ENCODE measurements at regions not wholly inside any gene's neighbourhood (a gene's known extent, or its start where the extent isn't known, plus 50 kb on each side); places are given as distances from the start of the nearest gene placed in this dataset.

DNA sequence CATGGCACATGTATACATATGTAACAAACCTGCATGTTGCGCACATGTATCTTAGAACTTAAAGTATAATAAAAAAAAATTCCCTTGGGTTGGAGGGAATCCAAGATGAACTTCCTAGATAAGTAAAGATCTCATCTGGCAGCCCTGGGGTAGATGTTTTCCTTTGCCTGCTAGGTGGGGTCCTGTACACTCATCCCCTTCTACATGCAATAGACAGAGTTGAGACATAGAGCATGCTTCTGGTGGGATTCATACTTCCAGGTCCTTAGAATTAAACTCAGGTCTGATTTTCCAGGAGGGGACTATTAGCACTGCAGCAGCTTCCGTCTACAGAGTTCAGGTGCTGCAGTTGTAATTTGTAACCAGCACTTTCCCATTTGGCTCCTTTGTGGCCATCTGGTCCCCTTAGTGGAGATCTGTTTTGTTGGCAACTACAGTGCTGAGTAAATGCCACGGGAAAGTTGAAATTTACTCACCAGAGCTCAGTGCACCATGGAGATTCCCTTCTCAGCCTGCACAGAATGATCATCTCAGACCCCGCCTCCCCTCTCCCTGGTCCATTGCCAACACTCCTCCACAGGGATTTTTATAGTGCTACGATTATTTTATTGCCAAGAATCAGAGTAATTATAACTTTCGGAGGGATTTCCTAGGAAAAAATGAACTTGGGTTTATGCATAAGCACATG lies 220.1 kb upstream of the E2F8 start:
- no peak for DNase-seq

DNA sequence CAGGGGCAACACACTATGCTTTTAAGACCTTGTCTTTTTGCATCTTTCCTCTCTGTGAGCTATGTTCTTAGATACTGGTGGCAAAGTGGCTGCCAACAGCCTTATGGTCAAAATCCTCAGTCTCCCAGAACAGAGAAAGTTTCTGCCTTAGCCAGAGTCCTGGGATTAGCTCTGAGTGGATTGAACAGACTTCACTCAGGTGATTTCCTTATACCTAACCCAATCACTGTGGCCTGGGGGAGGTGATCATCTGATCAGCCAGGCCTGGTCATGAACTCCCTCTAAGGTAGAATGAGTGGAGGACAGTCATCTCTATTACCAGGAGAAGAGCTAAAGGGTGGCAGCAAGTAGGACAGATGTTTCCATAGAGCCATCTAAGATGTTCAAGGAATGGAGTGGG lies 218.5 kb upstream of the E2F8 start:
- DNase-seq = no peak

DNA sequence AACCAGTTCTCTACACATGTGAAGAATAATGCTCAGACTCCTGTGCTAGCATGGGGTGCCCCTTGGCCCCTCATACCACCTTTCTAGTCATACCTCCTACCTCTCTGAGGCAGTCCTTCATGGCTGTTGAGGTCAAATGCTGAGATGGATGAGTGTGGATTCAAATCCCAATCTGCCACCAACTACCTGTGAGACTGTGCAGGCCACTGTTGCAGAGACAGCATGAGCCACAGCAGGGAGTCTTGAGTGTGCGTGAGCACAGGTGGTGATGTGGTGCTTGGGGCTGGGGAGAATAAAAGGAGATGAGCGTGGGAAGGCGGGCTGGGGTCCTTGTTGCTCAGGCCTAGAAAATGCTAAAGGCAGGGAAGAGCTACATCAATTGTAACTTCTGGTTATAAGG lies 218.0 kb upstream of the E2F8 start:
- DNase-seq = no peak

DNA sequence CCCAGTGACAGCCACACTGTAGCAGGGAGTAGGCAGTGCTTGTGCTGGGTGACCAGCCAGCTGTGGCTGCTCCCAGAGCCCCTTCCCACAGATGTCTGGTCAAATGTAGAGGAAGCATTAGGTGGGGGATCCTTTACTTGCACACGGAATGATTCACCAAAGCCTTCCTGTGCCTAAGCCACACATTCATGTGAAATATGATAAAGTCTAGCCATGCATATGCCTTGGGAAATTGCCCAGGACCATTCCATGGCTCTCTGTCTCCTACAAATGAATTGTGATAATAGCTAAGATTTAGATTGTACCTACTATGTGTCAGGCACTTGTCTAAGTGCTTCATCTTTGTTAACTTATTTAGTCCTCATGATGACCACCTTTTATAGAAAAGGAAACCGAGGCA lies 217.5 kb upstream of the E2F8 start:
- DNase-seq = no peak

DNA sequence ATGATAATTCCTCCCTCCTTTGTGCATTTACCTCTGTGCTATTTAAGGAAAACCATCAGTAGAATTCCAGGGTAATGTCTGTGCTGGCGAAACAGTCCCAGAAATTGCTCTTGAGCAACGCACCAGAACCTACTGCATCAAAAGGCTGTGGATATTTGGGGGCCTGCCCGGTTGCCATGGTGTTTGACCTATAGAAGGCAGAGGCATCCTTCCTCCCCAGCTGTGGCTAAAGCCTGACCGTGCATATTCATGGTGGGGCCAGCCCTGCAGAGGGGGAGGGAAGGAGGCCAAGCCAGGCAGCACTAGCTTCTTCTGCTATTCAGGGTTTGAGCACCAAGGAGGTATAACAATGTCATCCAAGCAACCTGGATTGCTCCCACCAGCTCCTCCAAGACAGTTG lies 215.0 kb upstream of the E2F8 start:
- DNase-seq = no peak

DNA sequence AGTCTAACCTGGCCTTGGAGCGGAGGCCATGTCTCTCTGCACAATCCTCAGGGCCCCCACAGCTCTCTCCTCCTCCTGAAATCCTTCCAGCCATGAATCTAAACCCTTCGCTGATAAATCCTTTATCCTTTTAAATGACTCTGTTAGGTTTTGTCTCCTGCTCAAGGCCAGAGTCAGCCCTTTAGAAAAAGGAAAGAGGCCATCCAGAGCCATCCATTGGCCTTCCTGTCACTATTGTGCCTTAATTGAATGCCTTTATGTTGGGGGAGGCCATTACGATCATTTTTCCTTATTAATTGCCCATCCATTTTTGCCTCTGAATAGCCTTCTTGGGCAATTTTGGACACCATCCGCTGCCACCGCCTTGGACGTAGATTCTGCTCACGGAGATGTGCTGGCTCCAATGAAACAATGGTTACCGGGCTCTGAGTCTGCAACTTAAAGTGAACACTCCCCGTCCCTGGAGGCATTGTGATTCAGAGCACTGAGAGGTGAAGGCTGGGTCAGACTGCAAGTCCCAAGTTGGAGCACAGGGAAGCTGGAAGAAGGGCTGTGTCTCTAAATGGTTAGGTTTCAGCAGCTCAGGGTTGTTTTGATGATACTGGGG lies 213.0 kb upstream of the E2F8 start:
- DNase-seq = no peak

DNA sequence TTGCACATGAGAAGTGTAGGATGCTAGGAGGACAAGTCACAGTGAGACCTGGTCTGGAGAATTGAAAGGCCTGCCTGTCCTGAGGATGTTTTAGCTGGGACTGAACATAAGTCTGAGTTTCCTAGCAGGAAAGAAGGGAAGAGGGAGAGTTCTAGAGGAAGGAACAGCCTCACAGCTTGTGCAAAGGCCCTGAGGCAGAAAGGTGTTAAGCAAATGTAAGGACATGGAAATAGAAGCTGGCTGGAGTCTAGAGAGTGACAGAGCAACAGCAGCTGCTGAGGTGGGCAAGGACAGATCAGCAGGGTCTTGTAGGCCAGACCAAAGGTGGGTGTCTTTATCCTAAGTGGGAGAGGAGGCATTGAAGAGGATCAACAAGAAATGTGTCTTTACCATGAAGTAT lies 210.9 kb upstream of the E2F8 start:
- DNase-seq = no peak

DNA sequence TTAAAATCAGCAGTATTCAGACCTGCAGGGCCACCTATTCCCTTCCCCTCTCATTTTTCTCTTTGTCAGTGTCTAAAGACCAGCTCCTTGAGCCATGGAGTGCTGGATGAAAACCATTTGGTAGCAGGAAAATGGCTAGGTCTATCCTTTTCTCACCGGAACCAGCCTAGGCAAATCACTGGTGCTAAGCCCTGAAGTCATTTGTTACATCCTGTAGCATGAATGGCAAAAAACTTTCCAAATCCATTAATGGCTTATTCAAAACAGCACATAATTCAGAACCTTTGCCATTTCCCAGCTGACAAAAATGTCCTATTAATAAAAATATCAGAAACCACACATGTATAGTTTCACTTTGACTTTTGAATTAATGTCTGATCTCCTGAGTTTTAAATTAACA lies 209.5 kb upstream of the E2F8 start:
- DNase-seq = no peak

DNA sequence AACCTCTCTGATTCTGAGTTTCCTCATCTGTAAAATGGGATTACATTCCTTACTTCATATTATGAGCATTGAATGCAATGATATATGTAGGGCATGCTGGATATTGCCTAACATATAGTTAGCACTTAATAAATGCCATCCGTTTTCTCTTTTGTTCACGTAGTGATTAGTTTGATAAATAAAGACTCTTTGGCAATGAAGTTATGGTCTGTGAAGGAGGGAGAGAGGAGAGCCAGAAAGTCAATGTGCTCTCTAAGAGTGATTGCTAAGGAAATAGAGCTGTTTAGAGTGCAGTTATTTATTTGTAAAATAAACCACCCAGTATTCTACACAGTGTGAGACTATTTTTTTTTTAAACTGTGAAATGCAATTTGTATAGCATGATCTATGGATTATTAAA lies 207.9 kb upstream of the E2F8 start:
- DNase-seq = no peak

DNA sequence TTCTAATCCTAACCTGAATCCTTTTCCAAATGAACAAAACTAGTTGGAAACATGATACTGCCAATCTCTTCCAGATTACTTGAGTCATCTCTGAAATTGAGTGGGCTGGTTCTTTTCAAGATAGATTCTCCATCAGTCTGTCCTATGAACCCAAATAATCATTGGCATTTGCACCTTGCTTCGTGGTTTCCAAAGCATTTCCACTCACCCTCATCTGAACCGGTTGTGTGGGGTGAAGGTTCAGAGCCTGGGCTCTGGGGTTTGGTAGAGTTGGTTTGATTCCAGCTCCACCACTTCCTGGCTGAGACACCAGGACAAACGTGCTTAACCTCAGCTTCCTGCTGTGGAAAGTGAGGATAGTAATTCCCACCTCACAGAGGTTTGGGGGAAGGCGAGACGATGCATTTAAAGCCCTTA lies 206.4 kb upstream of the E2F8 start:
- DNase-seq = no peak

DNA sequence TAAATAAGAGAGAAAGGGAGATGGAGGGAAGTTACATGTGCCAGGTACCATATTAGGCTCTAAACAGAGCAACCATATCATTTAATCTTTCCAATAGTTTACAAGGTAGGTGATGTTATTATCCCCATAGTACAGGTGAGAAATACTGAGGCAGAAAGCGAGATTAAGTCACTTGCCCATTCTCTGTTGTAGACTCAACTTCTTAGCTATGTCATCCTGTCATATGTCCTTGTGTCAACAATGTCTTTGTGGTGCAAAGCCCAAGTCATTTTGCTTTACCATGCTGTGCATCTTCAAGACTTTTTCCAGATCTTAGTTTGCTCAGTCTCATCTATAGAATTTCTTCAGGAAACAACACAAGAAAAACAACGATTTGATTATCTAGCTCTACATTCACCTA lies 205.0 kb upstream of the E2F8 start:
- no peak for DNase-seq

DNA sequence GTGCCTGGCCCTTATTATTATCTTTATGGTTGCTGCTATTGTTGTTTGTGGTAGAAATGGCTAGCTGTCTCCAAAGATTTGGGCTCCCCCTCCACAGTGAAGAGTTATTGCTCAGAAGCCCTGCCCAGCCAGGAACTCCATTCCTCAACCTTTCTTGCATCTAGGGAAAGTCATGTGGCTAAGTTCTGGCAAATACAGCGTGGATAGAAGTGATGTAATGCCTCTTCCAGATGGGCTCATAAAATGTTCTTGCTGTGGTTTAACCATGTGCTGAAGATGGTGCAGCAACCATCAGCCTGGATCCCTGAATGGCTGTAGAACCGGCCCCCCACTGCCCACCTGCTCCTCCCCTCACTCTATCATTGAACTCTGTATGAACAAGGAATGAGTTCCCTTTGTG lies 203.5 kb upstream of the E2F8 start:
- DNase-seq = no peak

DNA sequence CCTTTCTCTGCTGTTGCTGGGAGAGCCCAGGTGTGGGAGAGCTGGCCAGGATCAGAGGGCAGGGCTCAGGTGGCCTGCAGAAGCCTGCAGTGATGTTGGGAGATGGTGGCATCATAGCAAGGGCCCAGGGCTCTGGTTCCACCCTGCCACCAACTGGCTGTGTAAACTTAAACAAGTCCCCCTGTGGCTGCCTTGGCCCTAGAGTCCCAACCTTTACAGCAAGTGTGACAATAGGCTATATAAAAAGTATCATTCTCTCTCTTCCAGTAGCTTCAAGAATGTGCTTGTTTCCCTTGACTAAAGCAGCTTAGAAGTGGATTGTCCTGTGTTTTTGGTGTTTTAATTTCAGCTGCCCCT lies 201.8 kb upstream of the E2F8 start:
- no peak for DNase-seq

DNA sequence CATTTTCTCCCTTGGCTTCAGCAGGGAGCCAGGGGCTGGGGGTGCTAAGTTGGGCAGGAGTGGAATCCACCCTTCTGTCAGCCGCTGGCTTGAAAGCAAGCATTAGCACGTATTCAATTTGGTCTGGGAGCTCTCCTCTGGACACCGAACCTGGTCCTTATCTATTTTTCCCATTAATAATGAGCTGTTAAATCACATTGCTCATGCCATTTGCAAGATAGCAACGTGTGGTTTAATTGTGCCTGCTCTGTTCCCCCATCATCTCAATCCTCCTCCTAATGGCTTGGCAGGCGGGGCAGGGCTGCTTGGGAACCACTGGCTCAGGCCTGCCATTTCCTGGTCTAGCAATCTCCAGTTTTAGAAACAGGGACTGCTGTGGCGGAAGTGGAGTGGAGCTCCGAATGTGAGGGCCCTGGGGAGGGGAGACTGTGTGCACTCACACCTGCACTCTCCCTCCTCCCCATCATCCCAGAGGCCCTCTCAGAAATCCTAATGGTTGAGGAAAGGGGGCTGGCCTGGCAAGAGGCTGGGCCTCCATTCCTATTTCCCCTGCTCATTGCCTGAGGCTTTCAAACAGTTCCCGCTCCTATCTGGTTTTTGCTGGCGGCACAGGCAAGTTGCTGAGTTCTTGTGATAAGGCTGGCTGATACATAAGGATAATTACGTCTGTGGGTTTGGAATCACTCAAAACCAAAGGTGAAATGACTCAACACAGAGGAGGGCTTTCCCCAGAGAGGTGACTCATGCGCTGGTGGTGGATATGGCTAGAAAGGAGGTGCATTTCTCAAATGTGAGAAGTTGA lies 201.2 kb upstream of the E2F8 start:
- DNase-seq = no peak

DNA sequence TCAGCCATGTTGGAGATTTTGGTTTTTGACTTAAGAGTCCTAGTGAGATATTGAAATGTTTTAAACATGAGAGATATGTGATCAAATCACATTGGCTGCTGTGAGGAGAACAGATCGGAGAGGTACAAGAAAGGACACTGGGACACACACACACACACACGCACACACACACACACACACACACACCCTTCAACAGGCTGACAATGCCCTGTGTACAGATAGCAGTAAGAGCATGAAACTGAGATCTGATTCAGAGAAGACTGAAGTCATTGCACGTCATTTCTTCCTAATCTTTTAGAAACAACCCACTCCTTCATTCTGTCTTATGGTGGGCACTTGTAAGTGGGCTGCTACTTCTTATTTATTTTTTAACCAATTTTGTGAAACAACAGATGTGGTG lies 200.5 kb upstream of the E2F8 start:
- DNase-seq = no peak

DNA sequence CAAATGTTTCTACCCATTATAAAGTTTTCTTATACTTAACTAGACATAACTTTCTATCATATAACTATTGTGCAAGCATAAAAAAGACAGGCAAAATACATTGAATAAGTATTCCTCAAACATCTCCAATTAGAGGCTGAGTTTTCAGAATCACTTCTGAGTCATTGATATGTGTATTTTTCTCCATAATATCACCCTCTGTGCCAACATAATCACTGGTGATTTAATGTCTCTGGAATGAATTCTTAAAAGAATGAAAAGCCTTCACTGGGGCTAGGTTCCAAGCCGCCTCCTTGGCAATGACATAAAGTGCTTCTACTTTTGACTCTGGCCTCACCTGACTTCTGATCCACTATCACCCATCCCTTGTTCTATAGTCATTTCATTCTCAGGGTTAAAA lies 197.0 kb upstream of the E2F8 start:
- no peak for DNase-seq

DNA sequence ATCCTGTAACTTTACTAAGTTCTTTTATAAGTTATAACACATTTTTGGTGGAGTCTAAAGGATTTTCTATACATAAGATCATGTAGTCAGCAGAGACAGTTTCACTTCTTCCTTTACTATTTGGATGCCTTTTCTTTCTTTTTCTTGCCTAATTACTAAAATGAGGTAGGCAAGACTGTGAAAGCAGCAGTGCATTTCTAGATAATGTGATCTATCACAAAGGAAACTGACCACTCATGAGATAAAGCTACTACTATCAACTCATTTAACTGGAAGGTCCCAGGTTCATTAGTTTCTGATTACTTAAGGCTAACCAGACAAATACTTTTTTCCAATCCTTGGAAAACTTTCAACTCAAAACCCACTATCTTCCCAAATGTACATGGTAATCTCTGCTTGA lies 196.2 kb upstream of the E2F8 start:
- no peak for DNase-seq

DNA sequence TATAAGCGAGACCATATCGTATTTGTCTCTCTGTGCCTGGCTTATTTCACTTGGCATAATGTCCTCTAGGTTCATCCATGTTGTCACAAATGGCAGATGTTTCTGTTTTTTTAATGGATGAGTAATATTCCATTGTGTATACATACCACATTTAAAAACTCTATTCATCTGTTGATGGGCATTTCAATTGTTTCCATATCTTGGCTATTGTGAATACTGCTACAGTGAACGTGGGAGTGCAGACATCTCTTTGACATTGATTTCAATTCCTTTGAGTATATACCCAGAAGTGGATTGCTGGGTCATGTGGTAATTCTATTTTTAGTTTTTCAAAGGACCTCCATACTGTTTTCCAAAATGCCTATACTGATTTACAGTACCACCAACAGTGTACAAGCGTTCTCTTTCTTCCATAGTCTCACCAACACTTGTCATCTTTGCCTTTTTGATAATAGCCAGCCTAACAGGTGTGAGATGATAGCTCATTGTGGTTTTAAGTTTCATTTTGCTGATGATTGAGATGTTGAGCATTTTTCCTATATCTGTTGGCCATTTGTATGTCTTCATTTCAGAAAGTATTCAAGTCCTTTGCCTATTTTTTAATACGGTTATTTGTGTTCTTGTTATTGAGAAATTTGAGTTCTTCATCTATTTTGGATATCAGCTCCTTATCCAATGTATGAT lies 194.7 kb upstream of the E2F8 start:
- no peak for DNase-seq

DNA sequence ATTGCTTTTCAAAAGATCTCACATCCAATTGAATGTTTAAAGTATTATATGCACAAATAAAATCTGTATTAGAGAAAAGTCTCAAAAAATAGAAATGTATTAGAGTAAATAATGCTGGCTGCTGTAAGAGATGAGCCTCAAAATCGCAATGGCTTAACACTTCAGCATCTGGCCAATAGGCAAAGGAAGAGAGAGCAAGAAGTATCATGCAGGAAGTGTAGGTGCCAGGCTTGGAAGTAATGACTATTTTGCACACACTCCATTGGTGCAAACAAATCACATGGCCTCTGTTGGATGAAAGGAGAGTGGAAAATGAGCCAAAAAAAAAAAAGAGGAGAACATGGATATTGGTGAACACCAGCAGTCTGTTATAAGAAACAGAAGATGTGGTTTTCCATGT lies 193.0 kb upstream of the E2F8 start:
- DNase-seq = no peak

DNA sequence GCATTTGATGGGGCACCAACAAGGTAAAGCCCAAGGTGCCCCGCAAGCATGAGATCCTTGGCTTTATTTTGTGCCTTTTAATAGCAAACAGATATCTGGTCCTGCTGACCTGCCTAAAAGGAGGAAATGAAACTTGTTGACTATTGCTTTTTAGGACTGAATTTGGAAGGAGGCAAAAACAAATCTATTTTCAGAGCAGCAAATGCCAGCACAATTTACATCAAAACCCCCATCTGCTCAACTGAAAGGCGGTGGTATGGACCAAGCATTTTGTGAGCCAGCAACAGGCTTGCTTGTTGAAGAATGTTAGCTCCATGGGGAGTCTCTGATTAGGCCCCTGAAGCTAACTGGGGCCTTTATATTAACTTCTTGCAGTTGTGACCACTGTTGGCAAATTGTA lies 192.6 kb upstream of the E2F8 start:
- no peak for DNase-seq

DNA sequence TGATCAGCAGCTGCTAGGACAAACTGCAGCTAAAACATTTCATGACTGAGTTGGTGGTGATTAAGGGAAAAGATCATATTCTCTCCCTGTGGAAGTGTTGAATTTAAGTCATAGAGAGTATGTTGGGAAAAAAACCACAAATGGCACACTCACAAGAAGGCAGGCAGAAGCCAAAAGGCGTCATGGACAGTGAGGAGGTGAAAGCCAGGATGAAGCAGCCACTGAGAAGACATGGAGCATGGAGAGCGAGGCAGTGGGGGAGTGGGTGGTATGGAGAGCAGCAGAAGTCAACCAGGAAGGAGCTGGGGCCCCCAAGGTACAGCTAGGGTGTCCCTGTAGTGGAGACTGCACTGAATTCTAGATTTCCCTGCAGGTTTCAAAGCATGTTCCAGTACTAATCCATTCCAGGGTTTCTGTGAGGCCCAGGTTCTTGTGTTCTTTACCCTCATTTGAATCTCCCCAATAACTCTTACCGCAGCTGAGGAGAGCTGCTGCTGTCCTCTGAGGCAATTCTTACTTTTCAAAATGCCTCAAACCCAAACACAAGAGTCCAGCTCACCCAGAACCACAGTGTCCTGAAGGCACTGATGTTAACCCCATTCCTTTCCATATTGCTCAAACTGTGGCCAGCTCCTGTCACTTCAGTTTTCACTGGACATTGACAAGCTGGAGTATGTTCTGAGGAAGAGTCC lies 191.8 kb upstream of the E2F8 start:
- peak; percentile 43 to 84 for DNase-seq

DNA sequence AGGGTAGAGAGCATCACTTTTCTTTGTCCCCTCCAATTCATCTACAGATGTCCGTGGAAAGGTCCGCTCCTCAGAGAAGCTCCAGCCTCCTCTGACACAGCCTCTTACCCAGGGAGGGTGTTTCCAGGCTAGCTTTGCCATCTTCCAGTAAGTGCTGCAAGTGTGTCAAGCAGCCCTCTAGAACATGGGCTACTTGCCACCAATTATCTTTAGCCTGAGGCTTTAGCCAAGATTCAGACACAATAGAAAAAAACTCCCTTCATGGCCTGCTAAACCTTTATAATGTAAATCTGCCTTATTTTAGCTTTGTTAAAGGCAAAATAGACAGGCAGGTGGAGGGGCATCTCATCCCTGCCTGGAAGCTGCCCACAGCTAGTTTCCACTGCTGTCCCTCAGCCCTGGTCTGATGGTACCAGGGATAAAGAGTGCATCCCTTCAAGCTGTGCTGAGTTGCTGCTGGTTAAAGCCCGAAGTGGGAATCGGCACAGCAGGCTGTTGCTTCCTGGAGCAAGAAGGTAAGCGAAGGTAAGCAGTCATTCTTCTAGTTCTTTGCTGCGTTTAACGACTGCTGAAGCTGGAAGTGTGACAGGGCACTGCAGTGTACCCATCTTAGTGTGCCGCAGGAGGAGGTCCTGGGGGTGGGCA lies 190.1 kb upstream of the E2F8 start:
- no peak for DNase-seq

DNA sequence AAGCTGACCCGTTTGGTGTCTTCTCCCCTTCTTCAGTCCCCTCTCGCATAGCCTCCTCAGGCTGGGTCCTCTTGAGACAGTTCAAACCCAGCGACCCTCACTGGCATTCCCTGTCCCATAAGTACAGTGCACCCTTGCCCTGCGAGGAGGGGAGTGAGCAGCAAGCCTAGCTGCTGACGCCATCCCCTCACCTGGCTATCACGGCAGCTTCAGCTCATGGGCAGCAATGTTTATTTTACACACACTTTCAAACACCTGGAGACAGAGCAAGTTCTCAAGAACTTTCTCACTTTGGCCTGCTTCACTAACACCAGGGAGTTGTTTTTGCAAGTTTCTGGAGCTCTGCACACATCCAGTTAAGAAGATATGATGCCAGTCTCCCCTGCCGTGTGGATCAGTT lies 189.6 kb upstream of the E2F8 start:
- DNase-seq = no peak
